ENCODE measurements at regions not wholly inside any gene's neighbourhood (a gene's known extent, or its start where the extent isn't known, plus 50 kb on each side); places are given as distances from the start of the nearest gene placed in this dataset.
"Not testable (repeated sequence)": the region's sequence is repeated elsewhere in the genome, so short reads cannot be mapped to it uniquely, and the experiment has no call there.

DNA sequence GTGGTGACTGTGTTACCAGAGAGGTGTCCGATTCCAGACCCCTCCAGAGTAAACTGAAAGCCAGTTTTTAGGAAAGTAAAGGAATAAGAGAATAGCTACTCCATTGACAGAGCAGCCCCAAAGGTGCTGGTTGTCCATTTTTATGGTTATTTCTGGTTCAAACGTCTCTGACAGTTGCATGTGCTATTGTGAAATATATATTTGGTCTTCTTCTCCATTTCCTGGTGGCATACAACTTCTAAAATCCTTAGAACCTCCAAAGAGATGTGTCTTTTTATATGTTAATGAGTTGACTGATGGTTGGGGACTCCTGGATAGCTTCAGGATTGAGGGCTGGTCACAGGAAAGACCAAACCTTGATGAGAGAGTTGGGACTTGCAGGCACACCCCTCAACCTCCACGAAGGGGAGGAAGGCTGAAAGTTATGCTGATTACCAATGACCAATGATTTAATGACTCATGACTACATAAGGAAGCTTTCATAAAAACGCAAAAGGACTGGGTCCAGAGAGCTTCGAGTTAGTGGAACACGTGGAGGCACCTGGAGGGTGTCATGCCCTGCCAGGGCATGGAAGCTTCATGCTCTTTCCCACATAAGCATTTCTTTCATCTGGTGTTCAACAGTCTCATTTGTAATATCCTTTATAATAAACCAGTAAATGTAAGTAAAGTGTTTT lies 100.7 kb downstream of the SLC16A1 start:
- no peak for DNase-seq (ENCODE audit: low read depth)

DNA sequence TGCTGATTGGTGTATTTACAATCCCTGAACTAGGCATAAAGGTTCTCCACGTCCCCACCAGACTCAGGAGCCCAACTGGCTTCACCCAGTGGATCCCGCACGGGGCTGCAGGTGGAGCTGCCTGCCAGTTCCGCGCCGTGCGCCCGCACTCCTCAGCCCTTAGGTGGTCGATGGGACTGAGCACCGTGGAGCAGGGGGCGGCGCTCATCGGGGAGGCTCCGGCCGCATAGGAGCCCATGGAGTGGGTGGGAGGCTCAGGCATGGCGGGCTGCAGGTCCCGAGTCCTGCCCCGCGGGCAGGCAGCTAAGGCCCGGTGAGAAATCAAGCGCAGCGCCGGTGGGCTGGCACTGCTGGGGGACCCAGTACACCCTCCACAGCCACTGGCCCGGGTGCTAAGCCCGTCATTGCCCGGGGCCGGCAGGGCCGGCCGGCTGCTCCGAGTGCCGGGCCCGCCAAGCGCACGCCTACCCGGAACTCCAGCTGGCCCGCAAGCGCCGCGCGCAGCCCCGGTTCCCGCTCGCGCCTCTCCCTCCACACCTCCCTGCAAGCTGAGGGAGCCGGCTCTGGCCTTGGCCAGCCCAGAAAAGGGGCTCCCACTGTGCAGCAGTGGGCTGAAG lies 101.5 kb downstream of the SLC16A1 start:
- not testable (repeated sequence) for DNase-seq (ENCODE audit: low read depth)

DNA sequence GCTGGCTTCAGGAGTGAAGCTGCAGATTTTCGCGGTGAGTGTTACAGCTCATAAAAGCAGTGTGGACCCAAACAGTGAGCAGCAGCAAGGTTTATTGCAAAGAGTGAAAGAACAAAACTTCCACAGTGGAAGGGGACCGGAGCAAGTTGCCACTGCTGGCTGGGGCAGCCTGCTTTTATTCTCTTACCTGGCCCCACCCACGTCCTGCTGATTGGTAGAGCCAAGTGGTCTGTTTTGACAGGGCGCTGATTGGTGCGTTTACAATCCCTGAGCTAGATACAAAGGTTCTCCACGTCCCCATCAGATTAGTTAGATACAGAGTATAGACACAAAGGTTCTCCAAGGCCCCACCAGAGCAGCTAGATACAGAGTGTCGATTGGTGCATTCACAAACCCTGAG lies 102.1 kb downstream of the SLC16A1 start:
- DNase-seq (ENCODE audit: low read depth): not testable (repeated sequence)

DNA sequence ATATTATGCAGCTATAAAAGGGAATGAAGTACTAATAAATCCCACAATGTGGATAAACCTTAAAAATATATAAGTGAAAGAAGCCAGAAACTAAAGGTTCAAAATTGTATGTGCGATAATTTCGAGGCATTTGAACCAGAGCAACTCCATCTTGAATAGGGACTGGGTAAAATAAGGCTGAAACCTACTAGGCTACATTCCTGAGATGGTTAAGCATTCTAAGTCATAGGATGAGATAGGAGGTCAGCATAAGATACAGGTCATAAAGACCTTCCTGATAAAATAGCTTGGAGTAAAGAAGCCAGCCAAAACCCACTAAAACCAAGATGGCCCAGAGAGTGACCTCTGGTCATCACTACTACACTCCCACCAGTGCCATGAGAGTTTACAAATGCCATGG lies 103.1 kb downstream of the SLC16A1 start:
- DNase-seq (ENCODE audit: low read depth): no peak

GRCh38 chr1:112852276-112852675 lies 103.7 kb downstream of the SLC16A1 start:
- DNase-seq (ENCODE audit: low read depth): no peak

GRCh38 chr1:112850034-112850757 lies 105.8 kb downstream of the SLC16A1 start:
- no peak for DNase-seq (ENCODE audit: low read depth)

DNA sequence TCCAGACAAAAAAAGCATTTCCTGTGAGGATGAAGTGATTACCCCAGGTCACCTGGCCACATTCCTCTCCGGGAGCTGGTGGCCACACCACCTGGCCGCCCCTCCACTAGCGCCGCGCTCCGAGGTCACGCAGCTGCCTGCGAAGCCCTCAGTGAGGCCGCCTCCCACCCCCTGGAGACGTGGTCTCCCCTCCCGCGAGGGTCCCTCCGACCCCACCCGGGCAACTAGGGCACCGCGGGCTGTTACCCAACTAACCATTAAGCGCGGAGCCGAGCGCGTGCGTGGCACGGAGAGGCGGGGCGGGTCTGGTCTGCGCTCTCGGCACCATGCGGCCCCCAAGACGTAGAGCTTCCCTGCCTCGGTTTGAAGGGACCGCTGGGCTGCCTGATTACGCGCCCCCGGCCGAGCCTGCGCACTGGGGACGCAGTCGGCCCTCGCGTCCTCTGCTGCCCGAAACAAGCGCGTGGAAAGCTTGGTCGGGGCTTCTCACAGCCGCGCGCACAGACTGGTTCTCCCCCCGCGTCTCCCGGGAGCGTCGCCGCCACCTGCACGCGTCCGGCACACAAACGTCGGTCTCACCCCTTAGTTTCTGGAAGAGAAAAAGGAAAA lies 106.5 kb downstream of the SLC16A1 start:
- no peak for DNase-seq (ENCODE audit: low read depth)

- DNase-seq (ENCODE audit: low read depth): no peak
Measured at GRCh38 chr1:112841825-112842224, 114.2 kb downstream of the SLC16A1 start.

DNA sequence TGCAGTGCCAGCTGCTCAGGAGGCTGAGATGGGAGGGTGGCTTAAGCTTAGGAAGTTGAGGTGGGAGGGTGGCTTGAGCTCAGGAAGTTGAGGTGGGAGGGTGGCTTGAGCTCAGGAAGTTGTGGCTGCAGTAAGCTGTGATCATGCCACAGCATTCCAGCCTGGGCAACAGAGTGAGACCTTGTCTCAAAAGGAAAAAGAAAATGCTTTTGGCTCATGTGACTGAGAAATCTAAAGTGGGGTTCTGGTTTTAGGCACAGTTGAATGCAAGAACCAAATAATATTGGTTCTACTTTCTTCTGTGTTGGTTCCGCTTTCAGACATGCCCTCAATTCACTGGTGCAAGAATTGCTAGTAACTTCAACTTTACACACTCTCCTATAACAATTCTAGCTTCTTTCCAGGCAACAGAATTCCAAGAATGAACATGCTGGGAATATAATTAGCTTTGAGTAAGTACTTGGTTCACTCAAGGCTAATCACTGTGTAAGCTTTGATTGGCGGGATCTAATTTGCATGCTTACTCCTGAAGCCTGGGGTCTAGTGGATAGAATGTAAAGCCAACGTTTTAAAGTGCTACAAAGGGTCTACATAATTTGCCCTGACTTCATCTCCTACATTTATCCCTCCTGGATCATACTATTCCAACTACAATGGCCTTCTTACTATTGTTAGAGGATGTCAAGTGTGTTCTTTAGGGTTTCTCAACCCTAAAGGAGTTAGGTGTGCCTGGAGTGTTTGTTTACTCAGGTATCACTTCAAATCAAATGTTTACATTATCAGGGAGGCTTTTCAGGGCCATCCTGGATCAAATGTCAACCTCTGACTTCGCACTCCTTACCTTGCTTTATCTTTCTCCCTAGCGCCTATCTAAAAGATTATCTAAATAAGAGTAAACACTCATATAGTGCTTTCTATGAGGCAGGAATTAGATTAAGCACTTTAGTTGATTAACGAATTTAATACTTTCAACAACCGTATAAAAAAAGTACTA lies 115.1 kb downstream of the SLC16A1 start:
- no peak for DNase-seq (ENCODE audit: low read depth)

DNA sequence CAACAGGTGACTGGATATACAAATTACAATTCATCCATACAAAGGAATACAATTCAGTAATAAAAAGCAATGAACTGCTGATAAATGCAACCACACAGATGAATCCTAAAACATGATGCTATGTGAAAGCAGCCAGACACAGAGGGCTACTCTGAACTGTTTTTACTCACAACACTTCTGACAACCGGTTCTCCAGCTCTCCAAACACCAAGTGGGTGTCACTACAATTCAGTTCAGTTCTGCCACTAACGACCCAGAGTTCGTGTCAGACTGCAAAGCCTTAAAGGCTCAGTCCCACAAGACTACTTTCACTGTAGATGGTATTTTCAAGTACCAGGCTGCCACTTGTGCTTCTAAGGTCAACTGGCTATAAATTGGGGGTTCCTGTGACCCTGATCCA lies 119.4 kb downstream of the SLC16A1 start:
- no peak for DNase-seq (ENCODE audit: low read depth)

DNA sequence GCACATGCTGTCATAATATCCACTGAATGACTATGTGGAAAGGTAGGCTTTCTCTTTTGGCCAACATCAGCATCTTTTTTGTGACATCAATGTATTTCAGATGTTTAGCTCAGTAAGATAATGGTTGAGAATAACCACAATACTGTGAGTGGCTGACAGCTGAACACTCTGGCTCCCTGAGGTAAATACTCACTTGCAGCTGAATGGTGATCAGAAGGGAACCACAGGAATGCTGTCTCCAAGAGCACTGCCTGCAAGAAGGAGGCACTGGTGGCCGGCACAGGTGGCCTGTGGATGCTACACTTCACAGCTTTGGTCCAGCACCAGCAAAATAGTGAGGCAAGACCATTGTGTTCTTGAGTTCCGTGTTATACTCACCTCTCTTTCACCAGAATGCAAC lies 118.7 kb upstream of the PPM1J start:
- no peak for DNase-seq (ENCODE audit: low read depth)

DNA sequence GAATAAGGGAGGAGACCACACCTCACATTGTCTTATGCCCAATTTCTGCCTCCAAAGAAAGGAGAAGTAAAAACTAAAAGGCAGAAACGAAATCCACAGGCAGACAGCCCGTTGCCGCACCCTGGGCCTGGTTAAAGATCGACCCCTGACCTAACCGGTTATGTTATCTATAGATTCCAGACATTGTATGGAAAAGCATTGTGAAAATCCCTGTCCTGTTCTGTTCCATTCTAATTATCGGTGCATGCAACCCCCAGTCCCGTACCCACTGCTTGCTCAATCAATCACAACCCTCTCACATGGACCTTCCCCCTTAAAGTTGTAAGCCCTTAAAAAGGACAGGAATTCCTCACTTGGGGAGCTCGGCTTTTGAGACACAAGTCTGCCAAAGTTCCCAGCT lies 117.1 kb upstream of the PPM1J start:
- not testable (repeated sequence) for DNase-seq (ENCODE audit: low read depth)

DNA sequence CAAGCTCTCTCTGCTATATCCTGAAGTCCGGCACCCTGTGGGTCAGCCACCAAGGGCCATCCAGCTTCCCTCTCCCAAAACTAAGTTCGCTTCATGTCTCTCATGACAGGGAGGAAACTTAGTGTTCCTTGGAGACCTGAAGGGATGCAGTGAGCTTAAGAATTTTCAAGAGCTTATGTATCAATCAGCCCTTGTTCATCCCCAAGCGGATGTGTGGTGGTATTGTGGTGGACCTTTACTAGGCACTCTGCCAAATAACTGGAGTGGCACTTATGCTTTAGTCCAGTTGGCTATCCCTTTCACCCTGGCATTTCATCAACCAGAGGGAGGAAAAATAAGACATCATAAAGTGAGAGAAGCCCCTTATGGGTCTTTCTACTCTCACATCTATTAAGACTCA lies 114.6 kb upstream of the PPM1J start:
- DNase-seq (ENCODE audit: low read depth): not testable (repeated sequence)

- no peak for DNase-seq (ENCODE audit: low read depth)
Measured at GRCh38 chr1:112828716-112829115, 113.6 kb upstream of the PPM1J start.

- DNase-seq (ENCODE audit: low read depth): not testable (repeated sequence)
Measured at GRCh38 chr1:112827391-112827790, 112.3 kb upstream of the PPM1J start.

DNA sequence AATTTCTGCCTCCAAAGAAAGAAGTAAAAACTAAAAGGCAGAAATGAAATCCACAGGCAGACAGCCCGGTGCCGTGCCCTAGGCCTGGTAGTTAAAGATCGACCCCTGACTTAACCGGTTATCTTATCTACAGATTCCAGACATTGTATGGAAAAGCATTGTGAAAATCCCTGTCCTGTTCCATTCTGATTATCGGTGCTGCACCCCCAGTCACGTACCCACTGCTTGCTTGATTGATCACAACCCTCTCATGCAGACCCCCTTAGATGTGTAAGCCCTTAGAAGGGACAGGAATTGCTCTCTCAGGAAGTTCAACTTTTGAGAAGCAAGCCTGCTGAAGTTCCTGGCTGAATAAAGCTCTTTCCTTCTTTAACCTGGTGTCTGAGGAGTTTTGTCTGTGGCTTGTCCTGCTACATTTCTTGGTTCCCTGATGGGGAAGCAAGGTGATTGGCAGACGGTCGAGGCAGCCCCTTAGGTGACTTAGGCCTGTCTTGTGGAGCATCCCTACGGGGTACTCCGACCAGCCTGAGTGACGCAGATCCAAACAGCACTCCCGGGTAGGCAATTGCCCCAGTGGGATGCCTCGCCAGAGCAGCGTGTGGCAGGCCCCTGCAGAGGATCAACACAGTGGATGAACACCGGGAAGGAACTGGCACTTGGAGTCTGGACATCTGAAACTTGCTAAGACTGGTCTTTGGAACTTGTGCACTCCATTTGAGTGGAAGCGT lies 111.2 kb upstream of the PPM1J start:
- DNase-seq (ENCODE audit: low read depth): no peak

DNA sequence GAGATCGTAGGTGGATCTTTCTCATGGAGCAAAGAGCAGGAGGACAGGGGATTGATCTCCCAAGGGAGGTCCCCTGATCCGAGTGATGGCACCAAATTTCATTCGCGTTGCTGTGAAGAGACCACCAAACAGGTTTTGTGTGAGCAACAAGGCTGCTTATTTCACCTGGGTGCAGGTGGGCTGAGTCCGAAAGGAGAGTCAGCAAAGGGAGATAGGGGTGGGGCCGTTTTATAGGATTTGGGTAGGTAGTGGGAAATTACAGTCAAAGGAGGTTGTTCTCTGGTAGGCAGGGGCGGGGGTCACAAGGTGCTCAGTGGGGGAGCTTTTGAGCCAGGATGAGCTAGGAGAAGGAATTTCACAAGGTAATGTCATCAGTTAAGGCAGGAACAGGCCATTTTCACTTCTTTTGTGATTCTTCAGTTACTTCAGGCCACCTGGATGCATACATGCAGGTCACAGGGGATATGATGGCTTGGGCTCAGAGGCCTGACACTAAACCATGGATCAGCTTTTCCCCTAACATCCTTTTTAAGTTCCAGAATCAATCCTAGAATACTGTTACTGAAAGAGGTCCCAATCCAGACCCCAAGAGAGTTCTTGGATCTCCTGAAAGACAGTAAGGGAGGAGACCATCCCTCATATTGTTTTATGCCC lies 110.6 kb upstream of the PPM1J start:
- DNase-seq (ENCODE audit: low read depth): not testable (repeated sequence)

DNA sequence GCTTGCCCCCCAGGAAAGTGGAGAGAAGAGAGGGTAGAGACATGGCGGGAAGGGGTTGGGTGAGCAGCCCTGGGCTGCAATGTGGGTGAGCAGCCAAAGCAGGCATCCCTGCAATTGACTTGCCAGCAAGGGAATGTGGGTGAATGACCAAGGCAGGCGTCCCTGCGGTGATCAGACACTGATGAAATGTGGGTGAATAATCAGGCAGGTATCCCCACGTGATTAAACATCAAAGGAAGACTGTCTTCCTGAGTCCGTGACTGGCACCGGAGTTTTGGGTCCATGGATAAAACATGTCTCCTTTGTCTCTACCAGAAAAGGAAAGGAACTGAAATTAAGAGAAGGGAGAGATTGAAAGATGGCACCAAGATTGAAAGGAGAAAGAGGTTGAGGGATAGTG lies 109.9 kb upstream of the PPM1J start:
- DNase-seq (ENCODE audit: low read depth): not testable (repeated sequence)

DNA sequence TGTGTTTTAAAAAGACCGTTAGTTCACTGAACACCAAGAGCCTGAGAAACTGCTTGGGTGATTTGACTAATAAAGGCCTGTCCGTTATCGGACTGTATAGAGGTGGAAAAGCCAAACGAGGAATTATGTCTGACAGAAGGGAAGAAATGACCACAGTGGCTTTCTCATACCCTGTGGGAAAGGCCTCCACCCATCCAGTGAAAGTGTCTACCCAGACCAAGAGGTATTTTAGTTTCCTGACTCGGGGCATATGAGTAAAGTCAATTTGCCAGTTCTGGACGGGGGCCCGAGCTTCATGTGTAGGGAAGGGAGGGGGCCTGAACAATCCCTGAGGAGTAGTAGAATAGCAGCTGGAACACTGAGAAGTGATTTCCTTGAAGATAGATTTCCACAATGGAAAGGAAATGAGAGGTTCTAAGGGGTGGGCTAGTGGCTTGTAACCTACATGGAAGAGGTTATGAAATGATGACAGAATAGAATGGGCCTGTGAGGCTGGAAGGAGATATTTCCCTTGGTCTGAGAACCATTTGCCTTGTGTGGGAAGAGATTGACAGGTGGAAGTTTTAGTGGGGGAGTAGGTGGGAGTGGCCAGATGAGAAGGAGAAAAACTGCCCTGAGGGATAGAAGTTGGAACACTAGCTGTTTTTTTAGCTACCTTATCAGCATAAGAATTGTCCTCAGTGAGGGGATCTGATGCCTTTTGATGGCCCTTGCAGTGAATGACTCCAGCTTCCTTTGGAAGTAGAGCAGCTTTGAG lies 106.4 kb upstream of the PPM1J start:
- not testable (repeated sequence) for DNase-seq (ENCODE audit: low read depth)

Data from activated T-cell treated with anti-CD3 and anti-CD28 coated beads for 1 hour (primary cell).